ENCODE measurements at regions not wholly inside any gene's neighbourhood (a gene's known extent, or its start where the extent isn't known, plus 50 kb on each side); places are given as distances from the start of the nearest gene placed in this dataset.

DNA sequence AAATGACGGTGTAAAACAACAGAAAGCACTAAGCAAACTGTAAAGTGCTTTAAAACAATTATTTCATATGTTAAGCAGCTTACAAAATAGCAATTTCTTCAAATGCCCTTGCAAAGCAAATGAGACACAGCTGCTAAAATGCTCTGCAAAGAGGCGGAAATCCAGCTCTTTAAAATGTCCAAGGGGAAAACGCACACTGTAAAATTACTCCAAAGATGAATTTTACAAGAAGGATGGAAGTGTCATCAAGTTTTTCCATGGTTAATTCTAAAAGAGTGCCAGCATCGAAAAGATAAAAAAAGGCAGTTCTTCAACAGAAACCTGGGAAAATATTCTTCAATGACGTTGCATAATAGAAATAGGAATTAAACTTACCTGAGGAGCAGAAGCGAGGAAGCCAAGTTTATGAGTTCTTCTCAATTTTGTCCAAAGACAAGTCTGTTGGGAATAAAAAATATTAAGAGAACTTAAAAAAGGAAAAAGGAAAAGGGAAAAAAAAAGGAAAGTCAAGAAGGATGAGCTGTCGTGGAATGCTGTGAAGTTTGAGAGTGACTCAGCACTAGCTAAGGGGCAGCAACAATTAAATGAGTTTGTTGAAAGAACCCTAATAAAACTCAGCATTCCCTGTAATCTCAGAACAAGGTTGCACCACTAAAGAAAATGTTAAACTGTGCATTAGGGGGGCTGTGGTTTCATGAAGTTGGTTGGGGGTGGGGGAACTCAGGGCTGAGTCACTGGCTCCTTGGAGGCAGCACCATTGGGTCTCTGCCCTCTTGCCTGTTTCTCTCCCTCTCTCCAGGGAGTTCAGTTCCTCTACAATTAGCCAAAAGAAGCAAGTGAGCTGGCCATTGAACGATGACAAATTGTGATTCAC lies 64.2 kb upstream of the BLID start:
- DNase-seq (ENCODE audit: low read depth in 4 of 4, low spot score in 1 of 4), result no peak

GRCh38 chr11:122178795-122179194 lies 62.8 kb upstream of the BLID start:
- DNase-seq (ENCODE audit: low read depth in 4 of 4, low spot score in 1 of 4), result no peak

DNA sequence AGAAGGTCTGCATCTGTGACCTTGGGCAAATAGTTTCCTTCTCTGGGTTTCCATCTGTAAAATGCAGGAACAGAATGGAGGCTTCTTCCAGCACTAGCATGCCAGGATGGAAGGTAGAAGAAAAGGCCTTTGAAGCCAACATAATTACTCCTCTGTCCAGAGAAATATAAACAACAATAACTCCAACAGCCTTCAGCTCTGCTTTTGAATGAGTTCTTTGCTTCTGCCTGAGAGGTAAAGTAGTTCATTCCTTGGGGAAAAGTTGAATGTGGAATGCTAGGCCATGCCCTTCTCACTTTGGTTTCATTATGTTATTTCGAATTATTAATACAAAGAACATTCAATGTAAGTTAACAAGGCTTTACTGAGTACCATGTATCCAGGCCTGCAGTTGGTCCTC lies 61.2 kb upstream of the BLID start:
- no peak for DNase-seq (ENCODE audit: low read depth in 4 of 4, low spot score in 1 of 4)

GRCh38 chr11:122176651-122177050 lies 60.6 kb upstream of the BLID start:
- DNase-seq (ENCODE audit: low read depth in 4 of 4, low spot score in 1 of 4), result no peak

DNA sequence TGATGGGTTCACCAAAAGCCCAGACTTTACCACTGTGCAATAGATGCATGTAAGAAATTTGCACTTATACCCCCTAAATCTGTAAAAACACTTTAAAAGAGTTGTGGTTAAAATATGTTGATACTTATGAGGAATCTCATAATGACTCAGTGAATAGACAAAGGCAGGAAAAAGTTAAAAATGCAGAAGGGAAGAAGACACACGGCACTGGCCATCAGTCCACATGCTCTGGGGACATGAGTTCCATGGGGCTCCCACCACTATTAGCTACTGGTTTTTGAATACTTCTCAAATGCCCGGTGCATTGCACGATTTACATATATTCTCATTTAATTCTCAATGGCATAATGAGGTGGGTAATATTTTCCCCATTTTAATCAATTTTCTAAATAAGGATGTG lies 59.3 kb upstream of the BLID start:
- no peak for DNase-seq (ENCODE audit: low read depth in 4 of 4, low spot score in 1 of 4)

GRCh38 chr11:122173587-122173986 lies 57.6 kb upstream of the BLID start:
- no peak for DNase-seq (ENCODE audit: low read depth in 4 of 4, low spot score in 1 of 4)

DNA sequence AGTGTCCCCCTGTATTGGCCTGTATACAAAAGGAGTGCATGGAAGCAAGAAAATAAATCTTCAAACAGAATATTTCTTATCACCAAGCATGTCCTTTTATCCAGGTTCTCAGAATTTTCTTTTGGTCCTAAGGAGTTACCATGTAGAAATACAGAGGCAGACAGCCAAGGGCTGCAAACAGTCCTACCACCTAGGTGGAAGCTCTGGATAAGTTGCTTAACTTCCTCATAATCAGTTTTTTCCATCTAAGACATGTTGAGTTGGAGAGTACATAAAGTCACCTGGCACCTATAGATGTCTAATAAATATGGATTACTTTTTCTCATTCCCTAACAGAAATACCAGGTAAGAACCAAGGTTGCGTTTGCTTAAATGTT lies 57.0 kb upstream of the BLID start:
- DNase-seq (ENCODE audit: low read depth in 4 of 4, low spot score in 1 of 4), result no peak

DNA sequence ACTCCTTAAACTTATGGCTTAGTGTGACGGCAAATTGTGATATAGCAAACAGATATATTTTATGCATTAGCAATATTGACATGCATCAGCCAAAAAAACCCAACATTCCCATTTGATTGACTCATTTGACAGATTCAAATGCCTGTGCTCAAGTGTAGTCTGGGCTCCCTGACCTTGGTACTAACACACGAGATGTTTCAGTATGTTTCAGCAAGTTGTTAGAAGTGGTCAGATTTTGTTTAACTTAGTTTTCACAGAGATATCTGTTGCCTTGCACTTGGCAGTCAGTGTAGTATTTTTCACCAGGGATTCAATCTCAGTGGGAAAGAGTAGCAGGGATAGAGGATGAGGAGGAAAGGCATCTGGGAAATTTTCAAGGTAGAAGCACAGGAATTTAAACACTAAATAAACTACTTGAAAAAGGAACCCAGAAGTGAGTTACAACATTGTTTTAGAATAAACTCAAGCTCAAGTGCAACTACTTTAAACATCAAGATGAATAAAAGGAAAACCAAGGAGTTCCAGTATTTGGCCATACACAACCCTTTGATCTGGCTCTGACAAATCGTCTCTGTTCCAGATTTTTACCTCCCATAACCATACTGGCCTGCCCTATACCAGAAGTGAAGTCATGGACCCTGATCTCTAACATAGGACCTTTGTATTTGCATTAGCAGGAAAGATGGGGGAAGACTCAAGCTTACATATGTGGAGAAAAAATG lies 56.5 kb upstream of the BLID start:
- DNase-seq (ENCODE audit: low read depth in 4 of 4, low spot score in 1 of 4), result no peak

GRCh38 chr11:122170815-122171475 lies 54.9 kb upstream of the BLID start:
- no peak for DNase-seq (ENCODE audit: low read depth in 4 of 4, low spot score in 1 of 4)

DNA sequence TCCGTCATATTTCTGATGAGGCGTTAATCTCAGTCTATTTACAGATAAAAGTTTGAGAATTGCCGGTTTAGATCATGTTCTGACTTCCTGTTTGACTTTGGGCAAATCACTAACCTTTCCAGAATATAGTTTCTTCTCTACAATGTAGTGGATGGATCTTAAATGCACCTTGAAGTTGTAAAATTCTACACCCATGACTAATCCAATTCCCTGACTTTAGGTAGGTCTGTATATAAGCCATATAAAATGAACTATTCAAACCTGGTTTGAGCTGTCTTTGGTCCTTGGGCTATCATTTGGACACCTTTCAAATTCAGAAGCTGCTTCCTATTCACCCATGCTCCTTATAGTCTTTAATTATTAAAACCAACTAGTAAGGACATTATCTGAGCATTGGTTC lies 52.2 kb upstream of the BLID start:
- DNase-seq (ENCODE audit: low read depth in 4 of 4, low spot score in 1 of 4), result no peak

DNA sequence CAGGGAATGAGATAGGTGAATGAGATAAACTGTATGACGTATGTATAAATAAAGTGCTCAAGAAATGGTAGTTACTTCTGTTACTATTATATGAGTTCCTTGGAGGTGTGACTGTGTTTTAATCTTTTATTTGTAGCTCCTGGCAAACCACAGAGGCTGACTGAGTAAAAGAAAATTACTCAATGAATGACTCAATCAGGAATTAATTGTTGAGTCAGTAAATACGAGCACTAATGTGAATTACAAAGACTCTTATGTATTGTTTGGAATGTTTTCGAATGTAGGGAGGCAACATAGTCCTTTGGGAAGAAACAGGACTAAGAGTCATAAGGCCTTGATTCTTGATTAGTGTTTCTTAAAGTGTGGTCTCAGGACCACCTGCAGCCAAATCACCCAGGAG lies 51.1 kb upstream of the BLID start:
- no peak for DNase-seq (ENCODE audit: low read depth in 4 of 4, low spot score in 1 of 4)

DNA sequence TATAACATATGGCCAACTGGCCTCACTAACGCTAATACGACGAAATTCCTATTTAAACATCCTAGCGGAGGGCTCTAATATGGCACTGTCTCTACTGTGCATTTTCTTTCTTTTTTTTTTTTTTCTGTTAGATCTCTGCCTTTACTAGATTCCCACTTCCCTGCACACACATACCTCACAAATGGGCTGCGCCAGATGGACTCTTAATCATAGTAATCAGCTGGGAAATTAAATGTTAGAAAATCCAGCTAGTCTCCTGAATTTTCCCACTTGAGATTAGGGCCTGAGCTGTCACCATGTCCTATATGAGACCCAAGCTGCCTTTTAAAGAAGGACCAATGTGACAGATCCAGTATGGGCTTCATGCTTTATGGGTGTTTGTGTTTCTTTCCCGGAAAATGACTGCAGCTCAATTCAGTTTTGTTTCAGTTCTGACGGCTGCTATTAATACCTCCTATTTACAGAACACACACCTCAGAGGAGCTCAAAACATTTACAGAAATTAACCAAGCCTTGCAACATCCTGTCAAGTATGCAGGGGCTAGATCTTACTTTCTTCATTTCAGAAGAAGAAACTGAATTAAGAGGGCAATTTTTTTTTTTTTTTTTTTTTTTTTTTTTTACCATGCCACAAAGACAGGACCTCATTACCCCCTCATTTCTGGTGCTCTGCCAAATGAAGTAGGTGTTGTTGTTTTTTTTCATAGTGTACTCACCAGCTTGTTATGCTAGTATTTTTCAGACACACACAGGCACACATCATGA lies 49.8 kb upstream of the BLID start:
- DNase-seq (ENCODE audit: low read depth in 4 of 4, low spot score in 1 of 4), result no peak

Data from stimulated activated CD4-positive, alpha-beta T cell treated with anti-CD3 and anti-CD28 coated beads, Interleukin-1b, Interleukin-23, amount 100 ng/mL, for 24 hours (primary cell).